ENCODE measurements at regions not wholly inside any gene's neighbourhood (a gene's known extent, or its start where the extent isn't known, plus 50 kb on each side); places are given as distances from the start of the nearest gene placed in this dataset.

- peaks cover 28% of the 10 kb centered on the region for H3K9me3 ChIP-seq (ENCODE audit: control insufficient read depth, insufficient read depth, low read length)
- TF ChIP-seq CHD1 (IDR thresholded peaks at IDR 0.05; ENCODE audit: low read depth, low read length): no peak
- no peak for TF ChIP-seq FOS (IDR thresholded peaks at IDR 0.05; ENCODE audit: low read depth, low read length)
- no peak for TF ChIP-seq MAFK (IDR thresholded peaks at IDR 0.05; ENCODE audit: low read depth, low read length)
- no peak for TF ChIP-seq NFE2L2 (IDR thresholded peaks at IDR 0.05; ENCODE audit: low read depth, low read length)
- no peak for TF ChIP-seq BHLHE40 (IDR thresholded peaks at IDR 0.05; ENCODE audit: low read depth, low read length)
- TF ChIP-seq RFX5 (IDR thresholded peaks at IDR 0.05; ENCODE audit: low read depth, low read length): no peak
- TF ChIP-seq CEBPB (IDR thresholded peaks at IDR 0.05; ENCODE audit: low read depth, low read length): no peak
- TF ChIP-seq RCOR1 (IDR thresholded peaks at IDR 0.05; ENCODE audit: insufficient replicate concordance, low read length): no peak
- TF ChIP-seq MAZ (IDR thresholded peaks at IDR 0.05; ENCODE audit: borderline replicate concordance, low read depth, low read length): no peak
- TF ChIP-seq MXI1 (IDR thresholded peaks at IDR 0.05; ENCODE audit: borderline replicate concordance, low read depth, low read length): no peak
- no peak for TF ChIP-seq RAD21 (IDR thresholded peaks at IDR 0.05; ENCODE audit: low read length)
- H2AK9ac ChIP-seq (replicated peaks; ENCODE audit: low read depth, low read length, poor library complexity): no peak overlapping the region
- no peak overlapping the region for H3K18ac ChIP-seq (ENCODE audit: low read depth, low read length)
- in situ Hi-C loops (cut with MboI; ENCODE audit: low sequenced_read_pairs): no loop called here
- H2BK20ac ChIP-seq (ENCODE audit: low read depth, low read length): no peak overlapping the region
- no peaks in the 10 kb centered on the region for H3K79me1 ChIP-seq (ENCODE audit: low read depth in 1 of 2, low read length in 2 of 2)
- no peak overlapping the region for H3K14ac ChIP-seq (replicated peaks; ENCODE audit: low read depth, low read length)
- no peaks in the 10 kb centered on the region for H3K9me1 ChIP-seq (ENCODE audit: insufficient read depth, low read length)
- H3K23ac ChIP-seq (ENCODE audit: low read depth, low read length): no peak overlapping the region
- no peaks in the 10 kb centered on the region for H3K4me1 ChIP-seq (ENCODE audit: control insufficient read depth, insufficient read depth, low read length)
- no peak overlapping the region for H3K4ac ChIP-seq (ENCODE audit: low read depth, low read length)
- H2BK120ac ChIP-seq (ENCODE audit: low read depth, low read length): no peak overlapping the region
- BruUV-seq (replicated peaks): no TSS peak
- H2BK5ac ChIP-seq (ENCODE audit: low read depth, low read length, poor library complexity, severe bottlenecking): no peak overlapping the region
- ATAC-seq (ENCODE audit: low read depth) (no peak), DNase-seq (no peak)
- no peak overlapping the region for H4K5ac ChIP-seq (ENCODE audit: low read depth, low read length)
- no peak overlapping the region for H3K27ac ChIP-seq (ENCODE audit: insufficient read depth, low read length)
- ChIA-PET CTCF (interaction anchor here (0.6 kb wide), 1 partner anchor 197 kb away, joined by 3 read pairs; no protein-coding TSS in a partner anchor), POLR2A (ENCODE audit: unreplicated experiment) (no interaction called here)
- dilution Hi-C loops (cut with HindIII; ENCODE audit: low sequenced_read_pairs, unreplicated experiment): no loop called here
- no peak overlapping the region for H3K4me3 ChIP-seq (ENCODE audit: insufficient read depth, low read depth, low read length)
- intact Hi-C loops (cut with micrococcal nuclease): no loop called here
- no peak overlapping the region for H3K56ac ChIP-seq (ENCODE audit: extremely low read depth, insufficient read depth, low read length)
- H2BK15ac ChIP-seq (ENCODE audit: low read depth, low read length): no peak overlapping the region
- H4K8ac ChIP-seq (ENCODE audit: low read depth in 2 of 2, low read length in 2 of 2): no peak overlapping the region
- H3K9ac ChIP-seq (ENCODE audit: low read depth, low read length): no peak overlapping the region
- no peak overlapping the region for H2AFZ ChIP-seq (replicated peaks; ENCODE audit: low read length, poor library complexity)
- no peaks in the 10 kb centered on the region for H3K27me3 ChIP-seq (ENCODE audit: control insufficient read depth, insufficient read depth, low read length)
- no peak overlapping the region for H2AK5ac ChIP-seq (ENCODE audit: low read depth, low read length)
- WGBS, 2 experiments (ENCODE audit: extremely low coverage in 2 of 2, insufficient read length in 1 of 2): 20% methylated on average over 2 of the region's 11 CpGs; no CpG with 5 or more reads in 1 of the 2 experiments
- no peaks in the 10 kb centered on the region for H4K20me1 ChIP-seq (ENCODE audit: insufficient read depth, low read length)
- no peaks in the 10 kb centered on the region for H3K36me3 ChIP-seq (ENCODE audit: control insufficient read depth, insufficient read depth, low read length)
- H3K4me2 ChIP-seq (ENCODE audit: low read depth, low read length): no peak overlapping the region
- no peak overlapping the region for H4K91ac ChIP-seq (ENCODE audit: insufficient read depth, low read depth, low read length)
These were observed 50.7 kb upstream of the CPXM2 start for GRCh38 chr10:123942114-123942861.
